Neural cell (in vitro differentiated cells): ENCODE measurements at regions not wholly inside any gene's neighbourhood (a gene's known extent, or its start where the extent isn't known, plus 50 kb on each side); places are given as distances from the start of the nearest gene placed in this dataset.

ENCODE experiments used
- H2AFZ ChIP-seq: fragments of 200-600, 300-800 bp; sonication (generic), shearing (Covaris generic); 2 replicates; pipeline ENCODE4 v1.6.0; 2014; ENCODE audit warnings: low read depth, mild to moderate bottlenecking, antibody characterized with exemption, low read length, moderate library complexity
- H3F3A ChIP-seq: fragments of 200-600 bp; shearing (Covaris generic); 2 replicates; pipeline ENCODE4 v1.6.1; 2016; ENCODE audit warnings: mild to moderate bottlenecking, moderate library complexity, mixed read lengths, antibody characterized with exemption, low read length; ENCODE audit not compliant: insufficient read depth, poor library complexity, severe bottlenecking
- H3K27ac ChIP-seq: fragments of 200-600, 300-800 bp; sonication (generic), shearing (Covaris generic); 2 replicates; pipeline ENCODE4 v1.5.1; 2014; ENCODE audit warnings: mild to moderate bottlenecking, low read length, moderate library complexity
- H3K27me3 ChIP-seq: fragments of 300-800, 200-600 bp; sonication (generic), shearing (Covaris generic); 2 replicates; pipeline ENCODE4 v1.6.0; 2014; ENCODE audit warnings: mild to moderate bottlenecking, low read depth, low read length, moderate library complexity; ENCODE audit not compliant: insufficient read depth
- H3K36me3 ChIP-seq: fragments of 300-800, 200-600 bp; sonication (generic), shearing (Covaris generic); 2 replicates; pipeline ENCODE4 v1.5.1; 2014; ENCODE audit warnings: mild to moderate bottlenecking, antibody characterized with exemption, low read length, moderate library complexity; ENCODE audit not compliant: insufficient read depth
- H3K4me2 ChIP-seq: fragments of 300-800, 200-600 bp; sonication (generic), shearing (Covaris generic); 2 replicates; pipeline ENCODE4 v1.6.0; 2014; ENCODE audit warnings: mild to moderate bottlenecking, low read length
- H3K4me3 ChIP-seq: fragments of 300-800, 200-600 bp; sonication (generic), shearing (Covaris generic); 2 replicates; pipeline ENCODE4 v1.5.1; 2014; ENCODE audit warnings: mild to moderate bottlenecking, low read length, moderate library complexity
- H3K79me2 ChIP-seq: fragments of 200-600 bp; shearing (Covaris generic); replicated peaks from 2 replicates; pipeline ENCODE4 v1.6.0; 2014; ENCODE audit warnings: mild to moderate bottlenecking, low read length, moderate library complexity; ENCODE audit not compliant: insufficient read depth
- H3K9ac ChIP-seq: fragments of 300-800, 200-600 bp; sonication (generic), shearing (Covaris generic); 2 replicates; pipeline ENCODE4 v1.6.1; 2016; ENCODE audit warnings: mild to moderate bottlenecking, low read length, mixed read lengths
- H3K9me2 ChIP-seq: fragments of 200-600 bp; shearing (Covaris generic); 2 replicates; pipeline ENCODE4 v1.6.1; 2016; ENCODE audit warnings: mild to moderate bottlenecking, low read length, mixed read lengths; ENCODE audit not compliant: insufficient read depth
- H3K9me3 ChIP-seq: fragments of 200-600, 300-800 bp; sonication (generic), shearing (Covaris generic); 2 replicates; pipeline ENCODE4 v1.6.1; 2016; ENCODE audit warnings: mild to moderate bottlenecking, mixed run types, low read length, moderate library complexity, mixed read lengths
- H4K20me1 ChIP-seq: fragments of 200-600 bp; shearing (Covaris generic); 2 replicates; pipeline ENCODE4 v1.6.1; 2016; ENCODE audit warnings: mild to moderate bottlenecking, mixed run types; ENCODE audit not compliant: insufficient read depth
- EP300 ChIP-seq: fragments of 450-650 bp; conservative IDR thresholded peaks from 2 replicates; pipeline ENCODE4 v1.6.1; 2014; ENCODE audit warnings: antibody characterized with exemption, mild to moderate bottlenecking, moderate library complexity; ENCODE audit not compliant: poor library complexity, severe bottlenecking
- EZH2 ChIP-seq: fragments of 200-600, 300-800 bp; shearing (Covaris generic), sonication (generic); IDR thresholded peaks from 2 replicates; pipeline ENCODE4 v1.6.1; 2014; ENCODE audit warnings: antibody characterized with exemption, low read length, borderline replicate concordance, mild to moderate bottlenecking; ENCODE audit not compliant: insufficient read depth, poor library complexity, severe bottlenecking
- MXI1 ChIP-seq: fragments of 450-650 bp; conservative IDR thresholded peaks from 2 replicates; pipeline ENCODE4 v1.6.1; 2014; ENCODE audit warnings: antibody characterized with exemption, mild to moderate bottlenecking; ENCODE audit not compliant: poor library complexity, severe bottlenecking
- POLR2AphosphoS5 ChIP-seq: IDR thresholded peaks from 2 replicates; pipeline ENCODE4 v1.6.1; 2012
- RAD21 ChIP-seq: fragments of 450-650 bp; conservative IDR thresholded peaks from 2 replicates; pipeline ENCODE4 v1.6.1; 2014; ENCODE audit warnings: antibody characterized with exemption, mild to moderate bottlenecking, moderate library complexity
- REST ChIP-seq: IDR thresholded peaks from 2 replicates; pipeline ENCODE4 v1.6.1; 2012; ENCODE audit warnings: borderline replicate concordance
- SMC3 ChIP-seq: fragments of 450-650 bp; conservative IDR thresholded peaks from 2 replicates; pipeline ENCODE4 v1.6.1; 2014; ENCODE audit warnings: antibody characterized with exemption, mild to moderate bottlenecking, moderate library complexity; ENCODE audit not compliant: poor library complexity
- TAF1 ChIP-seq: IDR thresholded peaks from 2 replicates; pipeline ENCODE4 v1.6.1; 2012; ENCODE audit warnings: low read depth
- TF ChIP-seq, protein P1 (sequence below): fragments of 450-650 bp; IDR thresholded peaks from 2 replicates; pipeline ENCODE4 v1.5.1; 2014; ENCODE audit warnings: antibody characterized with exemption, mild to moderate bottlenecking, moderate library complexity; ENCODE audit not compliant: poor library complexity, severe bottlenecking

DNA sequence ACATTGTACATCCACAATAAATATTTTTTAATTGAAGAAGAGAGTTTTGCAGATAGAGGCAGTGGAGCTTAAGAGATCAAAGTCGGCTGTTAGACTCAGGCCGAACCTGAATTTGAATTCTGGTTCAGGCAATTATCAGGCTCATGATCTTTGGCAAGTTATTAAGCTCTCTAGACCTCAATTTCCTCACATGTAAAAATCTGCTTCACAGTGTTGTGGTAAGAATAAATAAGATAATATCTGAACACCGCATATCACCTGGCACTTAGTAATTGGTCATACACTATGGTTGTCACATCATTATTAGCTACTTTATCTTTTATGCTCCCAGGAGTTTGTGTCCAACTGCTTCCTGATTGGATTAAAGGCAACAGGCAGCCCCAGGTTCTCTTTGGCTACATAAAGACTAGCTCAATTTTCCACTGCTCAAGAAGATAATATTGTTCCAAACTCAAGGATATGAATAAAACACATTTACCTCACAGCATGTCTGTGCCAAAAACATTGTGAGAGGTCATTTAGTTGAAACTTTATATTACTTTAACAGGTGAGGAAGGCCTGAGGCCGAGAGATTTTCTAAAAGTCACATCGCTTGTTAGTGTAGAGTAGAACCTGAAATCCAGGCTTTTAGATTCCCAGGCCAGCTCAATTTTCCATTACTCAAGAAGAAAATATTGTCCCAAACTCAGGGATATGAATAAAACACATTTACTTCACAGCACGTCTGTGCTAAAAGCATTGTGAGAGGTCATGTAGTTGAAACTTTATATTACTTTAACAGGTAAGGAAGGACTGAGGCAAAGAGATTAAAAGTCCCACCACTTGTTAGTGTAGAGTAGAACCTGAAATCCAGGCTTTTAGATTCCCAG lies 289.2 kb upstream of the PTGER4 start:
- Histone ChIP-seq H3K9ac (no peak overlapping the region), H3K36me3 (no peaks in the 10 kb centered on the region), H2AFZ (no peak overlapping the region), H3K9me3 (no peaks in the 10 kb centered on the region), H3K4me2 (no peak overlapping the region), H3K4me3 (no peak overlapping the region), H3F3A (no peaks in the 10 kb centered on the region), H3K27ac (no peak overlapping the region), H3K79me2 (no peaks in the 10 kb centered on the region), H3K27me3 (no peaks in the 10 kb centered on the region), H4K20me1 (no peaks in the 10 kb centered on the region), H3K9me2 (no peaks in the 10 kb centered on the region)
- no peak for TF ChIP-seq EP300
- no peak for TF ChIP-seq SMC3
- TF ChIP-seq RAD21, result no peak
- TF ChIP-seq EZH2, result no peak
- no peak for TF ChIP-seq REST
- TF ChIP-seq, protein P1, sequence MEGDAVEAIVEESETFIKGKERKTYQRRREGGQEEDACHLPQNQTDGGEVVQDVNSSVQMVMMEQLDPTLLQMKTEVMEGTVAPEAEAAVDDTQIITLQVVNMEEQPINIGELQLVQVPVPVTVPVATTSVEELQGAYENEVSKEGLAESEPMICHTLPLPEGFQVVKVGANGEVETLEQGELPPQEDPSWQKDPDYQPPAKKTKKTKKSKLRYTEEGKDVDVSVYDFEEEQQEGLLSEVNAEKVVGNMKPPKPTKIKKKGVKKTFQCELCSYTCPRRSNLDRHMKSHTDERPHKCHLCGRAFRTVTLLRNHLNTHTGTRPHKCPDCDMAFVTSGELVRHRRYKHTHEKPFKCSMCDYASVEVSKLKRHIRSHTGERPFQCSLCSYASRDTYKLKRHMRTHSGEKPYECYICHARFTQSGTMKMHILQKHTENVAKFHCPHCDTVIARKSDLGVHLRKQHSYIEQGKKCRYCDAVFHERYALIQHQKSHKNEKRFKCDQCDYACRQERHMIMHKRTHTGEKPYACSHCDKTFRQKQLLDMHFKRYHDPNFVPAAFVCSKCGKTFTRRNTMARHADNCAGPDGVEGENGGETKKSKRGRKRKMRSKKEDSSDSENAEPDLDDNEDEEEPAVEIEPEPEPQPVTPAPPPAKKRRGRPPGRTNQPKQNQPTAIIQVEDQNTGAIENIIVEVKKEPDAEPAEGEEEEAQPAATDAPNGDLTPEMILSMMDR, result no peak
- TF ChIP-seq MXI1, result no peak
- no peak for TF ChIP-seq POLR2AphosphoS5
- no peak for TF ChIP-seq TAF1

DNA sequence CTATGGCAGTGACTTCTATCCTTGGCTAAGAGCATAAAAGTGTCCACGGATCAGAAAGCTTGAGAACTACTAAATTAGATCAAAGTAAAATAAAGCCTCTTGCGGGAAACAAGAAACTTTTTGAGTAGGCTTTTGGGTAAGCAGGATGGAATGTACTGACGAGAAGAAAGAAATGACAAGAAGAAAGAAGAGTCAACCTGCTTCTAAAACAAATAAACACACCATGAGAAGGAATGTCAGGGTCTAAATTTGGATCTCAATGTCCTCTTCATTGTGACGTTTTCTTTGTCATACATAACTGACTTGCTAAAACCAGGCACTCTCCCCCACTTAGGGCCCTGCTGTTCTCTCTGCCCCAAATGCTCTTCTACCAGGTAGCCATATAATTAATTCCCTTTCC lies 290.1 kb upstream of the PTGER4 start:
- no peaks in the 10 kb centered on the region for H3F3A ChIP-seq
- H3K4me2 ChIP-seq, result no peak overlapping the region
- no peak overlapping the region for H3K4me3 ChIP-seq
- H3K9me3 ChIP-seq, result no peaks in the 10 kb centered on the region
- H3K9ac ChIP-seq, result no peak overlapping the region
- no peak overlapping the region for H3K27ac ChIP-seq
- H3K36me3 ChIP-seq, result no peaks in the 10 kb centered on the region
- H4K20me1 ChIP-seq, result no peaks in the 10 kb centered on the region
- H2AFZ ChIP-seq, result no peak overlapping the region
- H3K9me2 ChIP-seq, result no peaks in the 10 kb centered on the region
- TF ChIP-seq EP300 (no peak), POLR2AphosphoS5 (no peak), MXI1 (no peak), EZH2 (no peak), REST (no peak), SMC3 (no peak), RAD21 (no peak), TAF1 (no peak)
- TF ChIP-seq, protein P1, result no peak
- H3K79me2 ChIP-seq, result no peaks in the 10 kb centered on the region
- H3K27me3 ChIP-seq, result no peaks in the 10 kb centered on the region
